Stimulated activated CD4-positive, alpha-beta T cell treated with anti-CD3 and anti-CD28 coated beads, Interleukin-12 subunit alpha, Interleukin-12 subunit beta, amount 100 ng/mL, for 48 hours (primary cell): ENCODE measurements at regions not wholly inside any gene's neighbourhood (a gene's known extent, or its start where the extent isn't known, plus 50 kb on each side); places are given as distances from the start of the nearest gene placed in this dataset.
A peak's percentile ranks its signal among the peaks of the same experiment; 100 is the strongest.

ENCODE experiments used
- DNase-seq, 3 donors: peaks; one replicate each; pipeline ENCODE4 v3.0.0-alpha.2; 2020; ENCODE audit warnings: low read depth in 2 of 3, low spot score in 1 of 3

DNA sequence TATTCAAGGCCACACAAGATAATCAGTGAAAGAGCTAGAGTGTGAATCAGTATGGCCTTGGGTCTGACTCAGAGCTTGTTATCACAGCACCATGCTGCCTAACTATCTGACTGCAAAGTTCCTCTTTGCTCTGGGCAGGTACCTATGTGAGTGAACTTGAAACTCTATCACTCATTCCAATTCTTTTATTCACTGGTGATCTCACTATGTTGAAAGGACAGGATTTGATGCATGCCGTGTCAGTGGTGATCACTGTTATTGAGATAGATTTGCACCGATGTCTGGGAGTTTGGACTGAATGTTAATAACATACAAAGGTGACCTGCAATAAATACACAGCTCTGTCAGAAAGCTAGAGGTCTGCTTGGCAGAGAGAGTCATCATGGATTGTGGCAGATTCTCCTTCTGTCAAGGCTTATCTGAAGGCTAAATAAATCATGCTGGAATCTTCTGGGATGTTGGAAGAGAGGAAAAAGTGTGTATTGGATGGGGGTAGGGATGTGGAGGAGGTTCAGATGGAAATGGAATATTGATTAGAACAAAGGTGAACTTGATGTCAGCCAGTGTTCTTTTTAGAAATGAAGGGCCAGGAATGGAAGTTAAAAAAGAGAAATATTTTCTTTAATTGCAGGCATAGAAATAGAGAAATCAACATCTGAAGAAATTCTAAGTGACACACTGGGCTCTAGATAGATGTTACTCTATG, 91.8 kb upstream of the TNC start:
- DNase-seq = peak; percentile 5 to 18 (median 8)

DNA sequence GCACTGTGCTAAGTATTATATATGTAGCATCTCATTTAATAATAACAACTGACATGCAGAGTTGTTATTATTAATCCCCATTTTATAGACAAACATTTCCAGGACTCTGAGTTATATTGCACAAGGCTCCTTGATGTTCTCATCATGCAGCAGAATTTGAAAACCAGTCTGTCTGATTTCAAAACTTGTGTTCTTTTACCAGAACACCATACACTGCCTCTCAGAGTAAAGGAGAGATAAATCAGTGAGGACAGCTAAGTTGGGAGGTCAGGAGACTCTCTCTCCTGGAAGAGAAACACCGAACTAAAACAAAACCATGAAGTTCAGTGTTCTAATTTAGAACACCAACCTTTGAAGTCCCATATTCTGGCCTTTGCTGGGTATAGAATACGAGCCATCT, 92.7 kb upstream of the TNC start:
- DNase-seq = no peak

DNA sequence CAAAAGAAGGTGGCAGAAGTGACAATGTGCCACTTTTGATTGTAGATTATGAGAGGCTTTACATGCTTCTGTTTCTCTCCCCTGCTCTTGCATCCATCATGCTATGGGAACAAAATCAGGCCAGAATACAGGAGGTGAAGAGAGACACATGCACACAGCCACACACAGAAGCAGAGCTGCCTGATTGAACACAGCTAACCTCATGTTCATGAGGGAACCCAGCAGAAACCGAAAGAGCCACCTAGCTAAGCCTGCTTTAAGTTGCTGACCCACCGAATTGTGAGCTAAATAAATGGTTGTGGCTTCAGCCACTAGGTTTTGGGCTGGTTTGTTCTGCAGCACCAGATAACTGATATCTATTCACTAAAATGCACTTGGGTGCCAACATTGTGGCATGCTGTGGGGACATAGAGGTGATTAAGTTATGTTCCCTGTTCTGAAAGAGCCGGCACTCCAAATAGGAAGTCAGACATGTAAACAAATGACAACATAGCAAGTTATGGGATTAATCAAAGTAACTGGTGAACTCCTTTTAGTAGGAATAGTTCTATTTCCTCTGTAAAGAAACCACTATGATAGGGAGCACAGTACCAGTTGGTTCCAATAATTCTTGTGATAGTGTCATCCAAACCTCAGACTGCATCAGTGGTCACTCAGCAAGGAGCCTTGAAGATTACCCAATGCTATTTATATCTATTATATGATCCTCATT, 93.6 kb upstream of the TNC start:
- no peak for DNase-seq

DNA sequence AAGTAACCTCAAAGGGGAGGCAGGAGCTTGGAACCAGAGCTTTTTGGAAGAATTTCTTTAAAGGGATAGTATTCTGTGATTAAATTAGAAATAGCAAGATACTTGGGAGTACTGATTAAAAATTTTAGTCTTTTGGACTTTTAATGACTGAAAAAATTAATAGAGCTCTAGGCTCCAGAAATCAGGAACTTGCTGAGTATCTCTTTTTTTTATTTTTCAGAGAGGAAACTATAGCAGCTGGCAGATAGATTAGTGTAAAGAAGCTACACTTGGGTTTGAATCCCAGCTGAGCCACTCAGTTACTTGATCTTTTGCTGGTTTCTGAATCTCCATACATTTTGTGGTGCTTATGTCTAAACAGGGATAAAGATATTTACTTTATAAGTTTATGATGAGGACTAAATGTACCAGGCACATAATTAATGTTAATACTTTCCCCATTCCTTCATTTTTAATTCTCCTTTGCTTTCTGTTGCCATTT, 94.2 kb upstream of the TNC start:
- DNase-seq = no peak

DNA sequence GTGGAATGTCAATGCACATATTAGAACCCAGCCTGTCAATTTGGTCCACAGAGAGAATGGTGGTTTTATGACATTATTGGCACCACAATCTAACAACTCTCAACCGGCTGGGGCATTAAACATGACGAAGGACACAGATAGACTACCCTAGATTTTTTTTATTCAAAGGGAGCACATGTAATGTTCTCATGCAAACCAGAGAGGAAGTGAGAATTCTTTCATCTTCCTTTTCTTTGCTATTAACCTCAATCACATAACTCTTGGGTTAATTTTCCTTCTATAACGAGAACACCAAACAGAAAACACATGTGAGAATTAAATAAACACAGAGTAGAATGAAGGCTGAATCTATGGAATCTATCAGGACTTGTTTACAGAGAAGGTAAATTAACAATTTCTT, 94.9 kb upstream of the TNC start:
- no peak for DNase-seq

DNA sequence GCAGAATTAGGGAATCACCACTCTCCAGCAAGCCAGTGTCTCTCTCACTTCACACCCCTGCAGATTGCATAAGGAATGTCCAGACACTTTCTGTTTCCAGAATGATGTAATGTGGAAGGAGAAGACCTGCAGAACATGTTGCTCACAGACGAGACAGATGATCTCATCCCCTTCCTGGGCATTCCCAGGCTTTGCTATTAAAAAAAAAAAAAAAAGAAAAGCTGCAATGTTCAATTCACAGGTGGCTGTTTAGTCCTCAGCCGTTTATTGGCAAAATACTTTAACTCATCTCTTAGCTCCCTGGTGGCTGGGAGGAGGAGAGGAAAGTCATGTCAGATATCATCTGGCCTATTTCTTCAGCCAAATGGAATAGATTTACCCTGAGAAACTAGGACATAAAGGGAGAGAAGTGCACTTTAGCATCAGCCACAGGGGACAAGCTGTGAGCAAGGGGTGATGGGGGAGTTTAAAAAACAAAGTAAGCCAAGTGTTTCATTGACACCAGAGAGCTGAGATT, 95.9 kb upstream of the TNC start:
- no peak for DNase-seq

DNA sequence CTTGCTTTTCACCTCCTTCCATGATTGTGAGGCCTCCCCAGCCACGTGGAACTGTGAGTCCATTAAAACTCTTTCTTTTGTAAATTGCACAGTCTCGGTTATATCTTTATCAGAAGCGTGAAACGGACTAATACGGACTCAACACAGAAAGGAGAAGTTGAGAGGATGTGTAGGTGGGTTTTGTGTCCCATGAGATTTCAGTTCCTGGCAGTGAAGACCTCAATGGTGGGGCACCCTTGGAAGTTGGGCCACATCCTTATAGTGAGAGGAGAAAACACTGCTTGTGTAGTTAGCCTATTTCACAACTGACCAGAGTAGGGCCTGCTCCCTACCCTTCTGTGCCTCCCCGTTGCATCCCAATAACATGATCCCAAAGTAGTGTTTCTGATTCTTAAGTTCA, 98.9 kb upstream of the TNC start:
- DNase-seq = no peak

DNA sequence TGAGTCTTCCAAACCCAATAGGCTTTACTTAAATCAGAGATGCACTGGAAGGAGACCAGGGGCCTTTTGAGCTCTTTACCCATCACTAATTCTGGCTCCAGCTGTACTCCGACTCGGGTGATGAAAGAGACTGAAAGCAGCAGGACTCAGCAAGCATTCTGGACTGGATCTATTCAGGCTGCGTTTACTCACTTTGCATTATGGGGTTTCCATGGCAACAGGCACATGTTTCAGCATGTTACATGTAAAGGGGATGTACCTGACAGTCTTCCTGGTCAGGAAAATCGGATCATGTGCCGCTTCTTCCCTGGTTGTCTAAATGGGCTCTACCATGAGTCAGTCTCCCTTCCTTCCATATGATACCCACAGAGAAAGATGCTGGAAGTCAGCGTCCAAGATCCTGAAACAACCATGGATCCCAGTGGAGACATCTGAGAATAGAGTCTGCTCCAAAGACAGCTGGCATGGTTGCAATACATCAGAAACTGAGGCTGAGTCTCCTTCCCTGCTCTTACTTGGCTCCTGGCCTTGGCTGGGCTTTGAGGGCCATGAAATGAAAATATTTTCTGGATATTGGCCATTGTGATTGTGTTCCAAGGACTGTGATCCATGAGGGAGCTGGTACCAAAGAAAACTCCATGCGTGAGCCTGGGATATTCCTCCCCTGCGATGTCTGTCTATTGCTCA, 102.5 kb upstream of the TNC start:
- no peak for DNase-seq

DNA sequence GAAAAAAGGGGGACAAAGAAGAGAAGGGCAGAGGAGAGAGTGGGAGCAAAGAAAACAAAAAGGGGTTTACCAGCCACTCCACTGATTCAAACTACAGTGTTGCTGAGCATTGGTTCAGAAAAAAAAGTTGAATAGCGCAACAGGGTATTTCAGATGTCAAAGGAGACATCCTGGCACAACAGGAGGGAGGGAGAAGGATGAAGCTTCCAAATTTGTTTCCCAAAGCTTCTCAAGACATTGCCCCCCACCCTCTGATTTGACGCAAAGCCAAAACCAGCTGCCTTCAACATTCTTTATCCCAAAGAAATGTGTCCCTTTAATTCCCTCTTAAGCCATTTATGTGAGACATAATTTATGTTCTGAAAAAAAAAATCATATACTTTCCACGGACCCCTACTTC, 105.5 kb upstream of the TNC start:
- no peak for DNase-seq

DNA sequence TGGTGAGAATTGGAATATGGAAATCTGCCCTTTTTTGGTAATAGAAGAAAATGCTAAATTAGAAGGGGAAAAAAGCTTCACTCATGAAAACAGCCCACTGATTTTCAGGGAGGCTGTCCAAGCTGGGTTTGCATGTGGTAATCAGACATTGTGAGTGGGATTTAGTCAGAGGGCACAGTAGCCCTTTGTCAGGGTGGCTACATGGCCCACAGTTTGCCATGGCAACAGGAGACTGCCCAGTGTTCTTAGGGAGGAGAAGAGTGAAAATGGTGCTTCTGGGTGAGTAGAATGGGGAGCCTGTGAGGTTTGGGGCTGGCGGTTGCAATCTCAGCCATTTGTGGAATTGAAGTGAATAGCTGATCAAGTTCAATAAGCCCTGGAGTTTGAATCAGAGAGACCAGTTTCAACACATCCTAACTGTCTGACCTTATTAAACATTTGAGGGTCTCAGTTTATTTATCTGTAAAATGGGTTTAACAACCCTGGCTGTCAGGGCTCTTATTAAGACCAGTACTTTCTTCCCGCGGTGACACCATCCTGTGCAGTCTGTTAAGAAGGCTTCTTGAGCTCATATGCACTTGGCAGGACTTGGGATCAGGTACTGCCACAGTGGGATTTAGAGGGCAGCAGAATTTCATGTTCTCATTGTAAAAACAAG, 107.6 kb upstream of the TNC start:
- DNase-seq = no peak

DNA sequence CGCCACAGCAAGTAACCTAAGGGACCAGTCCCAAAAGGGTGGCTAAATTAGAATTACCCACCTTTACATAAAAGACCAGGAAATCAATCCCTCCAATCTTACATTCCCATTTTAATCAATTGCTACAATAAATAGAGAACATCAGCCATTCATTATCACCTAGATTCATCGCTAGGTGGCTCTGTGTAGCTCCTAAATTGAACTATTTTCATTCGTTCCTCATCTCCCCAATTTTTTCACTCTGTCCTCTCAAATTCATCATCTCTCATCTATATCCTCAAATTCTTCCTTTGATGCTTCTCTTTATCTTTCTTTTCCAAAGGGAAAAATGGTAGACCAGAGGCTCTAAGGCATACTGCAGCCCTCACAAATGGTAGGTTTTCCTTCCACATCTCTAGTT, 108.2 kb upstream of the TNC start:
- no peak for DNase-seq

DNA sequence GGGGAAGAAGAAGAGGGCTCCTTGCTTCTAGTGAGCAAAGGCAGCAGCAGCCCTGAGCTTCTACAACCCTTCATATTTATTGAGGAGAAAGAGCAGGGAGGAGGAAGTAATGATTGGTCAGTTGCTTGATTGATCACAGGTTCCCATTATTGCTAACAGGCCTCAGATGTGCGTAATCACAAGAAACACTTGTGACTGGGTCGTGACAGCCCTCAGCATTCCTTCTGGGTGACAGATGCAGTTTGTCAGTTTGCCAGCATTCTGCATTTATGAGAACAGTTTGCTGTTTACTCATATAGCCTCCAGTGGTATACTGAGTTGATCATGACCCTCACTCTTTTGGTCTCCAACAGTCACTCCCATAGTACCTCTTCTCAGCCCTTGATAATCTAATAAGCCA, 111.5 kb upstream of the TNC start:
- DNase-seq = no peak

DNA sequence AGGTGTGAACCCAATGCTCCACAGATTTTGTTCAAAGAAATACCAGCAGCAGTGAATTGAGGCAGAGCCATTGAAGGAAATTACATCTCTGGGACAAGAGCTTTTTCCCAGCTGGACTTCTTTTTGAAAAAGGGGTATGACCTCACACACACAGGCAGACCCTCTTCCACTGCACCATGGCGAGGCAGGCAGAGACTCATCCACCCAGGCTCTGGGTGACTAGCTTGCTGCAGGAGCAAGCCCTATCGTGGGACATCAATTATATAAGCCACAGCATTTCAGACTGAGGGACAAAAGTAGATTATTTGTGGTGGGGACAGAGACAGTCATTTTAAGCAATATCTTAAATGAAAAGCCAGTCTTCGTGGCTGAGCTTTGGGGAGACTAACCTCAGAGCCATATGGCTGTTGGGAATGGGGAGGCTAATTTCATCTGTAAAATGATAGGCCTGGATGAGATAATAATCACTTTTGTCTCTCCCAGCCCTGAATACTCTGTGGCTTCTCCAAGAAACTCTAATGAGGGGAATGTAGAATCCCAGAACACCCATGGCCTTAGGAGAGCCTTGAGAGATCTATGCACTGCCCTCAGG, 113.1 kb upstream of the TNC start:
- DNase-seq = no peak

DNA sequence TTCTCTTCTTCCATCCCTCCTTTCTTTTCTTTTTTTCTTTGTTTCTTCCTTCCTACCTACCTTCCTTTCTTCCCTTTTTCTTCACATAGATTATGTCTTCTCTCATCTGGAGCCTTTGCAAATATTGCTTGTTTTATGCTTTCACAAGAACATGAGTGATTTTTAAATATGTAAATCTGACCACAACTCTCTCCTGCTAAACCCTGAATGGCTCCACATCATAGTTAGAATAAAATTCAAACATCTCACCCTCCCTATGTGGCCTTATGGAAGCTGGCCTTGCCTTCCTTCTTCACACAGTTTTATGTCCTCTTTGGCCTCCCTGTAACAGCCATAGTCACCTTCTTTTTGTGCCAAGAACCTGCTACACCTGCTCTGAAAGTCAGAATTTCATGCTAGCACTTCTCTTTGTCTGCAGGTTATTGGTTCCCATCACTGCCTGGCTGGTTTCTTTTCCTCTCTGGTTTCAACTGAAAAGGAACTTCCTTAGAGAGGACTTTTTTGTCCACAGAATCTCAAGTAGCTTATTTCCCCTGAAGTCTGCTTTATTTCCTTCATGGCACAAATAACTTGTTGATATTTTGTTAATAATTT, 114.3 kb upstream of the TNC start:
- DNase-seq = no peak

DNA sequence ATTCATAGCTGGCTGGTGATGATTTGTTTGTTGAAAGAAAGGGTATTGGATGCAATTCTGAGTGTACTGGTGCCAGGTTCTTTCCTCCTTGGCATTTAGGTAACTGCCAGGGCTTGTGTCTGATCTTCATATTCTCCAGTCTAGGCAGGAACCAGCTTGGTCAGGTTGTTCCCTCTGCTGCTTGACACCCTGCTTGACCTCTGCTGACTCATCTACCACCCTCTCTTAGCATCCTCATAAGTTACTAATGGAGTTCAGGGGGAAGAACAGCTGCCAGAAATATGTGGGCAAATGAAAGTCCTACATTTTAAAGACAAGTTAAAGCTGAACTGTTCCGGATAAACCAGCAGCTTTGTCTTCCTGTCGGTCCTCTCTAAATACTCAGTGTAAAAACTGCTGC, 116.1 kb upstream of the TNC start:
- DNase-seq = no peak

DNA sequence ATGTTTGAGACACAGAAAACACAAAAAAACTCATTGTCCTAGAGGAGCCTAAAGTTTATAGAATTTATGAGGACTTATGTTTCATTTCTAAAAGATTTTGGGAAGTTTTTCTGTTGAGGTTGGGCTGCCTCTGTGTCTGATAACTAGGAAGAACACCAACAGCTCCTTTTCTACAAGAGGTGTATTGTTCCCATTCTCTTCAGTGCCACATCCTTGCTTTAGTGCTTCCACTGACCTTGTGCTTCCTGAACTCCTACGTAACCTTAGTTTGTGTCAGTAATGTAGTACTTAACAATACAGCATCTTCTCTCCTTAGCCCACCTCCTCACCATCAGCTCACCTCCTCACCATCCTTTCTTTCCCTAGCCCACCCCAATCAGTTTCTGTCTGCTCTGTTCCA, 117.3 kb upstream of the TNC start:
- no peak for DNase-seq

DNA sequence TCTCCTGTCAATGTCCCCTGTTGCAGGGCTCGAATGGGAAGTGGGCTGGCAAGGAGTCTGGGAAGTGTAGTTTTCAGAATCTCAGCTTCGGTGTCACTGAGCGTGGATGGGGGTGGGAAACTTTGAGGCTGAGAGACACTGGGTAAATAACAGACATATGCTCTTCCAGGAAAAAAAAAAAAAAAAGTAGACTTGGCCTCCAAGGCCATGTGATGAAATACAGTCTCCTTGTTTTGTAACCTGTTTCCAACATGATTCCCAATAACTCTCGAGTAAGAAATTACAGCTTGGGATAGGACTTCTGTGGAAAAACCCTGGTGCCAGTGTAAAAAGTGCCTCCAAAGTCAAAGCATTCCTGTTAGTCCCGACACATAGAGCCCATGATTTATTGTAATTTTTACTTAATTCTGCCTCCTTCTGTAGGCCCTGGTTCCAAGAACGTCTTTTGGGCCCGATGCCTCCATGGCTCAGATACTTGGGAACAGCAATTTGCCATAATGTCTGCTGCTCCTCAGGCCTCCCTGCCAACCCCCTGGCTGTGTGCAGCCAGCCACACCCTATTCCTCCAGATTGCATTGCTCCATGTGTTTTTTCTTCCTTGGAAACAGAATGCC, 119.5 kb upstream of the TNC start:
- DNase-seq = no peak

DNA sequence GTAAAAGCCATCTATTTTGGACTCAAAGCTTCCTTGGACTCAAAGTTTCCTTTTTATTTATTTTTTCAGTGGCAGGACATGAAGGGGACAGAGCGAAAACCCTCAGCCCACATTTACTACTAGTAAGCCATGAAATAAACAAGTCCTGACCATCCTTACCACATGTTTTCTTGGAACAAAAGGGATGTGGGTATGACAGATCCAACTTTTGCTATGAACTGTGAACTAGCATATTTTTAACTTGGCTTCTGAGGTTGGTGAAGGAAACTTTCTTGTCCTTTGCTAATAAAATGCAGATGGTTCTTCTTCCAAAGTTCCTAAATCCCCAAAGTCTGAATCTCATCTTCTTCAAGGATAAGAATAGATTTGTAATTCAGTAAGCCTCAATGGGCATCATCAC, 122.7 kb upstream of the TNC start:
- DNase-seq = no peak

DNA sequence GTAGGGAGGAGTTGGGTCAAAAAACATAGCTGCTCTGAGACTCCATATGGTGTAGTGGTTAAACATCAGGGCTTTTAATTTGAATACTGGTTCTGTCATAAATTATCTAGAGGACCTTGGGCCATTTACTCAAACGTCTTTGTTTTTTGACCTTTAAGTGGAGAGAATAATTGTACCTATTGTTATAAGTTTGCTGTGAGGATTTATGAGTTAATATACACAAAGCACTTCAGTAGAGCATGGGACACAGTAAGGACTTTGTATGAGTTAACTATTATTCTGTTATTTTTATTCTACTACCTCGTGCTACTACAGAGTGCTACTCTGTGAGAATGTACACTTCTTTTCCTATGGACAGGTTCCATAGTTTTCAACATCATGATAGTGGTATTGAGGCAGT, 123.7 kb upstream of the TNC start:
- no peak for DNase-seq

DNA sequence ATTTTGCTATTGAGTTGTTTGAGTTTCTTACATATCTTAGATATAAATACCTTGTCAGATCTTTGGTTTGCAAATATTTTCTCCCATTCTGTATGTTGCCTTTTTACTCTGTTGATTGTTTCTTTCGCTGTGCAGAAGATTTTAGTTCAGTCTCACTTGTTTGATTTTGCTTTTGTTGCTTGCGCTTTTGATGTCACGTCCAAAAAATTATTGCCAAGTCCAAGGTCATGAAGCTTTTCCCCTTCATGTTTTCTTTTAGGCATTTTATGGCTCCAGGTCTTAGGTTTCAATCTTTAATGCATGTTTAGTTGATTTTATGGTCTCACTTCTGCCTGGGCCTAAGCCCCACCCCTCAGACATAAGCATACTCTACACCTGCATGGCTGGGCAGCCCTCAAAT, 131.5 kb upstream of the TNC start:
- DNase-seq = no peak
